HG03469 (cell line): ENCODE measurements at regions not wholly inside any gene's neighbourhood (a gene's known extent, or its start where the extent isn't known, plus 50 kb on each side); places are given as distances from the start of the nearest gene placed in this dataset.

Experiments used
- ATAC-seq: cut with Tn5 transposase; IDR thresholded peaks from one replicate; pipeline ENCODE4 v1.9.1; 2021; ENCODE audit warnings: mild to moderate bottlenecking, moderate library complexity, moderate number of reproducible peaks; ENCODE audit not compliant: unreplicated experiment

DNA sequence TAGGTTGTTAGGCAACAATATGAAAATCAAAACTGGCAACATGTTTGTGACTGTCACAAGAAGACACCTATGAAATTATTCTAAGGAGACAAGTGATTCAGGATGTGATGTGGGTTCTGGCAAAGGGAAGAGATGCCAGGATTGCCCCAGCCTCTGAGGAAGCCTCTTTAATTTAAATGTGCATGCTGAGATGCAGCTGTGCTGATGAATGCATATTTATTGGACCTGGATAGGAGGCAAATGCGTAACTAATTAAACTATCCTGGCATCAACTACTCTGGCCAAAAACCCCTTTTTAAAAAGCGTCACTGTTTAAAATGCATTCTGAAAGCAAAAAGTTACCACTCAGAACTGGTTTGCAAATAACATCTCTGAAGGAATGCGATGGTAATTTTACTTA is 176.5 kb upstream of the DPH6 start:
- no peak for ATAC-seq

DNA sequence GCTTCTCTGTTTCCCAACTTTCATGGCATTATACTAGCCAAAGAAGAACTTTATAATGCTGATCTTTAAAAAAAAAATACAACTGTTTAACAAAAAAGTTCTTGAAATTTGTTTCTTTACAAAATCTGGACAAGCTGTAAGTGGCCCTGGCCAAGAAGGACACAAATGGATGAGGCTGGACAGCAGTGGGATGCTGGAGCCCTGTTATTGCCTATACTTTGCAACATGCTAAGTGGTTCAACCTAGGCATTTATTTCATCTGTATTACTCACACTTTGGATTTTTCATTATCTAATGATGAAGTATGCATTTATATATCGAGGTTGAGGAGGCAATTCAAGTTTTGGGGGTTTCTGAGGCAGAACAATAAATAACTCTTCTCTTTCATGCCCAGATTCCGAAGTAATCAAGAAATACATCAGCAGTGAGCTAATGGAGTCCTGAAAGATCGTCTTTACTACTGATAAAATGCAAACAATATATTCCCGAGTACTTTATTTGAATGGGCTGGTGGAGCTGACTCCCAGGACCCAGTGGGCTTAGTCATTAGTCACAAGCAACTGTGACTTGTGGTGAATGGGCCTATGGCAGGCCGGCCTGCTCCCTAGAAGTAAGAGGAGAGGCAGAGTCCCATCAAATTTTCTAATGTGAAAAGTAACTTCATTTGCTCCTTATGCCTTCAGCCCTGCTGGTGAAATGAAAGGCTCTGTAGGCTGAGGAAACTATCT is 177.3 kb upstream of the DPH6 start:
- no peak for ATAC-seq

GRCh38 chr15:35723852-35724251 is 177.9 kb upstream of the DPH6 start:
- ATAC-seq, result no peak

DNA sequence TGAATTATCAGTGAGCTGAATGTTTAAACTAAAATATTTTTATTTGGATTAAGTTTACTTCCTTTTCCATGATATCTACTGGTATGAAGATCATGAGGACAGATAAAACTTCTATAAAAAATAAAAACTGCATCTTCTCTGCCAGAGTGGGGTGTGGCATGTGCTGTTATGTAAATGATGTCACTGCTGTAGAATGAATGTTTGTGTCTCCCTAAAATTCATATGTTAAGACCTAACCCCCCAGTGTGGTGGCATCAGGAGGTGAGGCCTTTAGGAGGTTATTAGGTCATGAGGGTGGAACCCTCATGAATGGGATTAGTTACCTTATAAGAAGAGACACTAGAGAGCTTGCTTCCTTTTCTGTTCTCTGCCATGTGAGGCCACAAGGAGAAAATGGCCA is 178.7 kb upstream of the DPH6 start:
- no peak for ATAC-seq

DNA sequence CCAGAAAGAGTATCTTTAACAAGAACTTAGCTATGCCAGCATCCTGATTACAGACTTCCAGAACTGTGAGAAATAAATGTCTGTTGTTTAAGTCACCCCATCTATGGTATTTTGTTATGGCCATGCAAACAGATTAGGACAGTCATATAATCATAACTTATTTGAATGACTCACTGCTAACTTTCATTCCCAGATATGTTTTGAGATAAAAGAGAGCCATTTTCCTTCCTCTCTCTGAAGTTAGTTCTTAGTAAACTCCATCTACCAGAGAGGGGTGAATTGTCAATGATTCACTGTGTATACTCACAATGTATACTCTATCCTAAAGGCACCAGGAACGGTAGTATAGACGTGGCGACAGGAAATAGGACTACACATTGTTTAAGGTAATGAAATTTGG is 179.4 kb upstream of the DPH6 start:
- no peak for ATAC-seq

DNA sequence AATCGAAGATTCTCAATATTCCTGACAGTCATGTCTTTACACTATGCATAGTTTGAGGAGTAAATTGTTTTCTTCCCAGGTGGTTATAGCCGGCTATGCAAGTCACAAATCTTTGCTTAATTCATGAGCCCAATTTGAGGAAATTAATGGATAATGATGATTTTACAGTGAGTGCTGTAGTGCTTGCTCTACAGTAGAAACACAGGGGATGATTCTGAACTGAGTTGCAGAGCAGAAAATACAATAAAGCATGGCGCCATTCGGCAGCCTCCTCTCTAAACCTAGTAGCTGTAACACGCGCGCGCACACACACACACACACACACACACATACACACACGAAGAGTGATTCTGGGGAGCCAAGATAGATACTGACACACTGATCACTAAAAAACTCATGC is 181.7 kb upstream of the DPH6 start:
- no peak for ATAC-seq

DNA sequence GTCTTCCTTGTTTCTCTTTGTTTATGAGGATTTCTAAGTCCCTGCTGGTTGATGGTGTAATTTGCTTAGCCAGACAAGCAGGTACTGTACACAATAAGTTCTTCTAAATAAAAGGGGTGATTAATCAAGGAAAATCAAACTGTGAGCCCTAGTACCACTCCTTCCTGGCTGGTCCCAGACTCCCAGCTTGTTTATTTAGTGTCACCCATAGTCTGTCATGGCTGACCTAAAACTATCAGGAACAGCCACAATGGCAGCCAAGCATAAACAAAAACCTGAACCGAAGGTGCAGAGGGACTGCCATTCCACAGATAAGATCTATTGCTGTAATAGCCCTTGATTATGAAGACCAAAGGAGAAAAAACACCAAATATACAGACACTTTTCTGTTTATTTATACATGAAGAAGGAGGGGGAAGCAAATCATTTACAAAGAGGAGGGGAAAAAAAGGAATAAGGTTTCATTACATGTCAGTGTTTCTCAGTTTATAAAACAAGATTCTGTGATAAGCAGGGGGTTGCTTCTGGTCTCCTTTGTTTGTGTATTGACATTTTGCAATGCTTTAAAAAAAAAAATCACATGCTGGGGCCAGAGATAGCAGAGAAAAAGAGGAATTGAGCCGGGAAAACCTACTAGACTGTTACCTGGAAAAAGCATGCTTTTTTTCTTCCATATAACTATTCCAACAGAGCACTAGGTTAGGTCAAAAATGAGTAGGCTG is 182.4 kb upstream of the DPH6 start:
- ATAC-seq, result no peak

- ATAC-seq, result no peak
Observed at GRCh38 chr15:35736150-35736549, 190.2 kb upstream of the DPH6 start.

- ATAC-seq, result no peak
Observed at GRCh38 chr15:35737441-35737840, 191.5 kb upstream of the DPH6 start.

DNA sequence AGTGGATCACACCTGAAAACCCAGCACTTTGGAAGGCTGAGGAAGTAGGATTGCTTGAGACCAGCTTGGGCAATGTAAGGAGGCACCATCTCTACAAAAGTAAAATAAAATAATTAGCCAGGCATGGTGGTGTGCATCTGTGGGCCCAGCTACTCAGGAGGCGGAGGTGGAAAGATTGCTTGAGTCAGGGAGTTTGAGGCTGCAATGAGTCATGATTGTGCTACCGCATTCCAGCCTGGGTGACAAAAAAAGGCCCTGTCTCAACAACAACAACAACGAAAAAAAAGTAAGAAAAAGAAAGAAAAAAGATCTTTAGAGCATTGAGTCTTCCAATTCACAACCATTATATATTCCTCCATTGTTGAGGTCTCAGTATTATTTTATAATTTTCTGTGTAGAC is 192.4 kb upstream of the DPH6 start:
- ATAC-seq, result no peak

GRCh38 chr15:35740761-35741160 is 194.8 kb upstream of the DPH6 start:
- no peak for ATAC-seq

DNA sequence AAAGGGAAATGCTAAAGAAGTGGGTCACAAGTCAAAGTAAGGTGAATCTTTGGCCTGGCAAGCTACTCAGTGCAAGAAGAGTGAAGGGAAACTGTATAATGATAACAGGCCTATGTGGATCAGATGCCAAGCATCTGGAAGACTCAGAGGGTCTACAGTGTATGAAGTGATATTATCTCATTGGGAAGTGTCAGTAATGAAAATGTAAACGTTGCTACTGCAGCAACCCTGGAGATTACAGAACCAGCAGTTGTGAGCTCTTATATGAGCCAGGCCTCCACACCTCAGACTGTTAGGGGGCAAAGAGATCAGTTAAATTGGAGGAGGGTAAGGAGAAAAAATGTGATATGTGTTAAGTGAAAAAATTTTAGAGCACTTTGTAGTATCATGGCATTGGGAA is 195.4 kb upstream of the DPH6 start:
- ATAC-seq, result no peak

GRCh38 chr15:35741881-35742280 is 195.9 kb upstream of the DPH6 start:
- ATAC-seq, result no peak

GRCh38 chr15:35743321-35743720 is 197.4 kb upstream of the DPH6 start:
- no peak for ATAC-seq

- no peak for ATAC-seq
Observed at GRCh38 chr15:35746121-35746520, 200.2 kb upstream of the DPH6 start.

GRCh38 chr15:35748105-35748504 is 202.1 kb upstream of the DPH6 start:
- ATAC-seq, result no peak

GRCh38 chr15:35750051-35750450 is 204.1 kb upstream of the DPH6 start:
- no peak for ATAC-seq

DNA sequence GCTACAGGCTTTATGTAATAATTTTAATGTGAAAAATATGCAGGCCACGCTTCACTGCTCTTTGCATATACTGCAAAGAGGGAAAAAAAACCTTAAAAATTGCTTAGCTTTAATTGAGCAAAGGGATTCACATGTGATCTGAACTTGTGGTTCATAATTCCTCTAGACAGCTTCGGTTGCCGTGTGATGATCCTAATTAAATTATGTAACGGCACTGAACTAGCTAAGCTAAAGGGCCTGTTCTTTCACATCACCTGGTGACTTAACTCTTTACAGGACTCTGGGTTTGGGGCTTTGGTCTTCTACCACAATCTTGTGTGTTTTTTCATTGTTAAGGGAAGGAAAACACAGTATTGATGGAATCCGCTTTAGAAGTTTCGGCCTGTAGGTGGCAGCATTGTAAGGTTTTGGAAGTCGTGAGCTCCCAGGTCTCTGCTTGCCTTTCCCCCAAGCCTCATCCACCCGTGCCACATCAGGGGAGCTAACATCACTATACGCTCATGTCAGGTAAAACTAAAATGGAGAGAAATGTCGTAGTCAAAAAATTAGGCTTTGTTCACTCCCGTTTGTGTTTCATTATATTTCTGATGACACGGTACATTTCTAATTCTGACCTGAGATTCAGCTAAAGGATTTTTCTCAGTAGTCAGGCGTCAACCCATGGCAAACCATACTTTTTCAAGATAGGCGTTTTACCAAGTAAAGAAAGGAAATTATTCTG is 205.6 kb upstream of the DPH6 start:
- no peak for ATAC-seq

DNA sequence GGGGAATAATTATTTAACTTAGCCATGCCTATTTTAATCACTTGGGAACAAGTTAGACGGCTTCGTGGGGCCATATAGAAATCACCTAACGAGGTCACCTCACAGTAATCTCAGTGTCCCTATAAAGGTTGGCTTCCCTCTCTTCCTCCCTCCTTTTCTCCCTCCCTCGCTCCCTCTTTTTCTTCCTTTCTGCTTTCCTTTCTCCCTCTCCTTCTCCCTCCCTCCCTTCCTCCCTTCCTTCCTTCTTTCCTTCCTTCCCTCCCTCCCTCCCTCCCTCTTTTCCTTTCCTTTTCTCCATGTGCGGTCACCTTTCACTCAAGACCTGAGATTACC is 206.1 kb upstream of the DPH6 start:
- ATAC-seq, result no peak

- ATAC-seq, result no peak
Observed at GRCh38 chr15:35753486-35753885, 207.5 kb upstream of the DPH6 start.

DNA sequence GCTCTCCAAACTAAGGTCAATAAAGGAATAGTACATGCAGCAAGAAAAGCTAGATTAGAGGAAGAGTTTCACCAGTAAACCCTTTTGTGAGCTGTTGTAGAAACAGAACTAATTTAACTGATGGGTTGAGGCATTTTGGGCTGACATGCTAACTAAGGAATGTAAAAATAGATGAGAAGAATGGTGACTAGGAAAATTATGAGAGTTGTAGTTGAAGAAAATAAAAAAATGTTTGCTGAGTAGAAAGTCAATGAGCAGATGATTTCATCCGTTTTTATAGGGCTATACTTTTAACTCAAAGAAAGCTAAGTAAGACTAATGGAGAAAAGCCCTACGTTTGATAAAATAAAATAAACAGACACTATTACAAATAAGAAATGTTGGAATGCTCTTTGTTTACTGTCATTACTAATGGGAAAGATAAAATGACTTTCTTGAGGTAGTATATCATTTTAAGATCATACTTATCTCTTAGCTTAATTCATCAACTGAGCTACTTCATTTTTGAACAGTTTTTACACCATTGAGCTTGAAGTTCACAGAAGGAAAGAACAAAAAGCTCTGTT is 209.4 kb upstream of the DPH6 start:
- no peak for ATAC-seq

DNA sequence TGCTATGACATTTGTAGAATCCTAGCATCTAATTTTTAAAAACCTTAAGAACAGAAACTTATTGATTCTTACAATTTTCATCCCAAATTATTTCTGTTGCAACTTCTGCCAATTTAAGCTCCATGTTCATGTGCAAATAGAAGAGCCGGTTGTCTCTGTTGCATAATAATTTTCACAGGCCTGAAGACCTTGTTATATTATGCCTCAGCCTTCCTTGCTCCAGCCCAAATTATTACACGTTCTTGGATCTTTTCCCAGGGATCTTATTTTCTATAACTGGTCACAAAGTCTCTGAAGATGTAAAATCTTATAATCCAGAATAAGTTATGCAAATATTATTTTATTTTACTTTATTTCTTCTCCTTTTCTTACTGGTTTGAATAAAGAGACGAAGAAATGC is 210.7 kb upstream of the DPH6 start:
- no peak for ATAC-seq
